DOHH2 (cell line): ENCODE measurements at regions not wholly inside any gene's neighbourhood (a gene's known extent, or its start where the extent isn't known, plus 50 kb on each side); places are given as distances from the start of the nearest gene placed in this dataset.

Source experiments
- H3F3A ChIP-seq: fragments of 200-600 bp; sonication (generic), shearing (Covaris generic); 2 replicates; pipeline ENCODE4 v1.6.0; 2016; ENCODE audit warnings: antibody characterized with exemption, mild to moderate bottlenecking; ENCODE audit not compliant: control insufficient read depth, insufficient read depth
- H3K27ac ChIP-seq: fragments of 200-600 bp; sonication (generic); 2 replicates; pipeline ENCODE4 v1.5.1; 2014; ENCODE audit warnings: low read depth, mild to moderate bottlenecking, low read length, moderate library complexity
- H3K27me3 ChIP-seq: fragments of 200-600 bp; sonication (generic); 2 replicates; pipeline ENCODE4 v1.6.1; 2014; ENCODE audit warnings: mild to moderate bottlenecking, low read length, mixed read lengths; ENCODE audit not compliant: control insufficient read depth
- H3K36me3 ChIP-seq: fragments of 200-600 bp; sonication (generic); 2 replicates; pipeline ENCODE4 v1.6.1; 2014; ENCODE audit warnings: mild to moderate bottlenecking, low read length, moderate library complexity, mixed read lengths; ENCODE audit not compliant: control insufficient read depth
- H3K4me1 ChIP-seq: fragments of 200-600 bp; sonication (generic); 2 replicates; pipeline ENCODE4 v1.6.1; 2014; ENCODE audit warnings: mild to moderate bottlenecking, low read length, mixed read lengths; ENCODE audit not compliant: control insufficient read depth
- H3K4me2 ChIP-seq: fragments of 200-600 bp; sonication (generic); 2 replicates; pipeline ENCODE4 v1.6.0; 2014; ENCODE audit warnings: mild to moderate bottlenecking, low read length, moderate library complexity
- H3K4me3 ChIP-seq: fragments of 200-600 bp; sonication (generic); 2 replicates; pipeline ENCODE4 v1.5.1; 2014; ENCODE audit warnings: mild to moderate bottlenecking, low read length, mixed read lengths
- H3K79me2 ChIP-seq: fragments of 200-600 bp; sonication (generic); 2 replicates; pipeline ENCODE4 v1.6.1; 2014; ENCODE audit warnings: mild to moderate bottlenecking, low read length, mixed read lengths; ENCODE audit not compliant: control insufficient read depth
- H3K9me2 ChIP-seq: fragments of 200-600 bp; sonication (generic); replicated peaks from 2 replicates; pipeline ENCODE4 v1.6.1; 2014; ENCODE audit warnings: mild to moderate bottlenecking, low read length, mixed read lengths; ENCODE audit not compliant: control insufficient read depth
- H3K9me3 ChIP-seq: fragments of 200-600 bp; sonication (generic); 2 replicates; pipeline ENCODE4 v1.6.1; 2014; ENCODE audit warnings: antibody characterized with exemption, low read length, mixed read lengths; ENCODE audit not compliant: control insufficient read depth, insufficient read depth
- H4K20me1 ChIP-seq: fragments of 200-600 bp; sonication (generic); 2 replicates; pipeline ENCODE4 v1.6.0; 2014; ENCODE audit warnings: low read depth, mild to moderate bottlenecking, antibody characterized with exemption, low read length, moderate library complexity; ENCODE audit not compliant: control insufficient read depth, insufficient read depth
- CTCF ChIP-seq: fragments of 200-600 bp; sonication (generic); IDR thresholded peaks from one replicate; pipeline ENCODE4 v1.5.1; 2014; ENCODE audit warnings: antibody characterized with exemption, mild to moderate bottlenecking, low read depth, low read length; ENCODE audit not compliant: poor library complexity, severe bottlenecking
- EZH2phosphoT487 ChIP-seq: fragments of 200-600 bp; sonication (generic); IDR thresholded peaks from 2 replicates; pipeline ENCODE4 v1.6.1; 2017; ENCODE audit warnings: borderline replicate concordance, mild to moderate bottlenecking, antibody characterized with exemption, low read length, moderate library complexity, mixed read lengths

- Histone ChIP-seq H3K27ac (no peak overlapping the region), H3K27me3 (no peaks in the 10 kb centered on the region), H3K4me2 (no peak overlapping the region), H4K20me1 (no peaks in the 10 kb centered on the region), H3K4me3 (no peak overlapping the region), H3K9me3 (no peaks in the 10 kb centered on the region), H3K36me3 (no peaks in the 10 kb centered on the region), H3K9me2 (no peaks in the 10 kb centered on the region), H3F3A (no peaks in the 10 kb centered on the region), H3K79me2 (no peaks in the 10 kb centered on the region), H3K4me1 (no peaks in the 10 kb centered on the region)
- TF ChIP-seq CTCF (no peak), EZH2phosphoT487 (no peak)
Measured at GRCh38 chr11:131094827-131095226, 178.5 kb upstream of the SNX19 start.

GRCh38 chr11:131095511-131096185, 179.4 kb upstream of the SNX19 start:
- H4K20me1 ChIP-seq, result no peaks in the 10 kb centered on the region
- TF ChIP-seq CTCF, result no peak
- no peak for TF ChIP-seq EZH2phosphoT487
- H3K27ac ChIP-seq, result no peak overlapping the region
- H3K4me1 ChIP-seq, result no peaks in the 10 kb centered on the region
- no peaks in the 10 kb centered on the region for H3K27me3 ChIP-seq
- no peaks in the 10 kb centered on the region for H3K9me2 ChIP-seq
- H3F3A ChIP-seq, result no peaks in the 10 kb centered on the region
- no peaks in the 10 kb centered on the region for H3K79me2 ChIP-seq
- no peaks in the 10 kb centered on the region for H3K36me3 ChIP-seq
- H3K4me3 ChIP-seq, result no peak overlapping the region
- no peaks in the 10 kb centered on the region for H3K9me3 ChIP-seq
- H3K4me2 ChIP-seq, result no peak overlapping the region

GRCh38 chr11:131099013-131099412, 182.7 kb upstream of the SNX19 start:
- Histone ChIP-seq H3K4me3 (no peak overlapping the region), H3K27ac (no peak overlapping the region), H3K27me3 (no peaks in the 10 kb centered on the region), H4K20me1 (no peaks in the 10 kb centered on the region), H3K79me2 (no peaks in the 10 kb centered on the region), H3K4me2 (no peak overlapping the region), H3F3A (no peaks in the 10 kb centered on the region), H3K9me2 (no peaks in the 10 kb centered on the region), H3K9me3 (no peaks in the 10 kb centered on the region), H3K36me3 (no peaks in the 10 kb centered on the region), H3K4me1 (no peaks in the 10 kb centered on the region)
- TF ChIP-seq EZH2phosphoT487 (no peak), CTCF (no peak)
